MM.1S (cell line): ENCODE measurements at regions not wholly inside any gene's neighbourhood (a gene's known extent, or its start where the extent isn't known, plus 50 kb on each side); places are given as distances from the start of the nearest gene placed in this dataset.

Experiments
- EZH2phosphoT487 ChIP-seq: fragments of 300-600 bp; sonication (generic); IDR thresholded peaks from 2 replicates; pipeline ENCODE4 v1.6.1; 2018; ENCODE audit warnings: antibody characterized with exemption, low read length
- TF ChIP-seq, protein P1 (sequence below): fragments of 300-600 bp; sonication (generic); IDR thresholded peaks from 2 replicates; pipeline ENCODE4 v1.5.1; 2016; ENCODE audit warnings: antibody characterized with exemption, low read length, mixed read lengths

DNA sequence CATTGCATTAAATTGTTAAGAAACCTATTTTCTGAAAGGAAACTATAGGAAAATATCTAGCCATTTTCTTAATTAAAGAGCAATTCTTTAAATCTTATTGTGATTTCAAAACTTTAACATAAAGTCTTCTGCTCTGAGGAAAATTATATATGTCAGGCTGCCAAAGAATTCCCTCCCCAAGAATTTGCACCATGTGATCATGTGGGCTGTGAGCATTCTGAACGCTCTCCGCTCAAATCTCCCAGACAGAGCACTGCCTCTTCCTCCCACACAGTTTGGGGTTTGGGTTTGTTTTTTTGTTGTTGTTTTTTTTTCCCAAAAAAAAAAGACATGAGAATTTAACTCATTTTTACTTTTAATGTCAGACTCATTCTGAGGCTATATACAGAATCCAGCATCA, 155.9 kb upstream of the PALMD start:
- TF ChIP-seq, protein P1, sequence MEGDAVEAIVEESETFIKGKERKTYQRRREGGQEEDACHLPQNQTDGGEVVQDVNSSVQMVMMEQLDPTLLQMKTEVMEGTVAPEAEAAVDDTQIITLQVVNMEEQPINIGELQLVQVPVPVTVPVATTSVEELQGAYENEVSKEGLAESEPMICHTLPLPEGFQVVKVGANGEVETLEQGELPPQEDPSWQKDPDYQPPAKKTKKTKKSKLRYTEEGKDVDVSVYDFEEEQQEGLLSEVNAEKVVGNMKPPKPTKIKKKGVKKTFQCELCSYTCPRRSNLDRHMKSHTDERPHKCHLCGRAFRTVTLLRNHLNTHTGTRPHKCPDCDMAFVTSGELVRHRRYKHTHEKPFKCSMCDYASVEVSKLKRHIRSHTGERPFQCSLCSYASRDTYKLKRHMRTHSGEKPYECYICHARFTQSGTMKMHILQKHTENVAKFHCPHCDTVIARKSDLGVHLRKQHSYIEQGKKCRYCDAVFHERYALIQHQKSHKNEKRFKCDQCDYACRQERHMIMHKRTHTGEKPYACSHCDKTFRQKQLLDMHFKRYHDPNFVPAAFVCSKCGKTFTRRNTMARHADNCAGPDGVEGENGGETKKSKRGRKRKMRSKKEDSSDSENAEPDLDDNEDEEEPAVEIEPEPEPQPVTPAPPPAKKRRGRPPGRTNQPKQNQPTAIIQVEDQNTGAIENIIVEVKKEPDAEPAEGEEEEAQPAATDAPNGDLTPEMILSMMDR: no peak
- TF ChIP-seq EZH2phosphoT487: no peak
